HG03460 (cell line): ENCODE measurements at regions not wholly inside any gene's neighbourhood (a gene's known extent, or its start where the extent isn't known, plus 50 kb on each side); places are given as distances from the start of the nearest gene placed in this dataset.
"Not testable (repeated sequence)": the region's sequence is repeated elsewhere in the genome, so short reads cannot be mapped to it uniquely, and the experiment has no call there.

Experiments
- ATAC-seq: cut with Tn5 transposase; IDR thresholded peaks from one replicate; pipeline ENCODE4 v1.9.1; 2021; ENCODE audit not compliant: unreplicated experiment

DNA sequence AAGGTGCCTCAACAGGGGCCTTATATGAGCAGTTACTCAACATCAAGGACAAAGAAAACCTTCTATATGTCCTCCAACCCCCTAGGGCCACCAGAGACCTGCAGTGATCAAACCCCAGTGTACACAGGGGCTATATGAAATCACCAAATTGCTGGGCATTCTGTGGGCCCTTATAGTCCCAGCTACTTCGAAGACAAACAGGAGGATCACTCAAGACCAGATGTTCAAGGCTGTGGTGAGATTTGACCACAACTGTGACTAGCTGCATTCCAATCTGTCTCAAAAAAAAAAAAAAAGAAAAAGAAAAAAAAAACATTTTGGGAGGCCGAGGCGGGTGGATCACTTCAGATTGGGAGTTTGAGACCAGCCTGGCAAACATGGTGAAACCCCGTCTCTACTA is 51.0 kb upstream of the PRB2 start:
- ATAC-seq = no peak

DNA sequence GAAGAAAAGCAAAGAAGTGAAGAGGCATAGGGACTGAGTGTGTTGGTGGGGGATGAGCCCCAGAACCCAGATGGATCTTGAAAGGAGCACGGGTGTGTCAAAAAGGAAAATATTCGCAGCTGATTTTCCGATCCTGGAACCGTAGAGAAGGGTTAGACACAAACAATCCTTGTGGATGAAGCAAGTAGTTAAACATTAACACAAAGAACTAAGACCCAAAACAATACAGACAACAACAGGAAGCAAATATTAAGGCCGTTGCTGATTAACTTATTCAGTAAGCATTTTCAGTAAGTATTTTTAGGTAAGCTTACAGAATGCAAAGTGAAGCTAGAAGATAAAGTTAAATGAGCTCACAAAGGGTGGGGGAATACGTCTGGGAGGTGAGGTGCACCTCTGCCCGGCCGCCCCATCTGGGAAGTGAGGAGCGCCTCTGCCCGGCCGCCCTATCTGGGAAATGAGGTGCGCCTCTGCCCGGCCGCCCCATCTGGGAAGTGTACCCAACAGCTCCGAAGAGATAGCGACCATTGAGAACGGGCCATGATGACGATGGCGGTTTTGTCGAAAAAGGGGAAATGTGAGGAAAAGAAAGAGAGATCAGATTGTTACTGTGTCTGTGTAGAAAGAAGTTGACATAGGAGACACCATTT is 62.8 kb upstream of the PRB2 start:
- ATAC-seq = no peak

- no peak for ATAC-seq
Observed at GRCh38 chr12:11460343-11461023, 65.1 kb upstream of the PRB2 start.

- no peak for ATAC-seq
Observed at GRCh38 chr12:11461433-11461832, 66.1 kb upstream of the PRB2 start.

DNA sequence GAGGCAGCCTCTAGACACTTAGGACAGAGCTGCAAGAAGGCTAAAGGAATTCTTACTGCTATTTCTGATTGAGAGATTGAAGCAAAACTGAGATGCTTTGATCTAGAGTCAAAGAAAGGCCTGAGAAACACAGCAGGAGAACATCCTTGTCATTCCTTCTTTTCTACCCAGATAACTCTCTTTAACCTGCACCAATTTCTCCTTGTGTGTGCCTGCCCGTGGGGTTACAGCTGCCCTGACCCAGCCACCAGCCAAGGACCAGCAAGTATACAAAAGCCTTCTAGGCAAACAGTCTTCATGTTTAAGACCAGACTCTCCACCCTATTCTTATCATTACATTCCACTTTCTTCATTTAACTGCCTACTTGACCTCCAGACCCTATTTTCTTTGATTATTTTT is 81.7 kb upstream of the PRB2 start:
- ATAC-seq = no peak

DNA sequence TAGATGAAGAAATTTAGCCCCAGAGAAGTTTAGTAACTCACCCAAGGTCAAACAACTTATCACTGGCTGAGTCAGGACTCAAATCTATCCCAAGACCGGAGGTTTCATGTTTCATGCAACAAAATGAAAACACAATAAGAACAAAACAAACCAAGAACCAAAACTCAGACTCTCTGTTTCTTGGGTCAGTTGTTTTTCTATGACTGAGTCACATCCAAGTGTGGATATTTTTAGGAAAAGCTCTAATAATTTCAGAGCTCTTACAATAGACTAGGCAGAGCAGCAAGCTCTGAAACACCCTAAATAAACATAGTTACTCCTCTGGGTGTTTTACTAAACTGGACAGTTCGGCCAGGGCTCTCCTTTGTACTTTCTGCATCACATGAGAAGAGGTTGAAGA is 87.6 kb upstream of the PRB2 start:
- ATAC-seq = no peak

GRCh38 chr12:11486623-11487444 is 91.5 kb upstream of the PRB2 start:
- ATAC-seq = peak; percentile 70

DNA sequence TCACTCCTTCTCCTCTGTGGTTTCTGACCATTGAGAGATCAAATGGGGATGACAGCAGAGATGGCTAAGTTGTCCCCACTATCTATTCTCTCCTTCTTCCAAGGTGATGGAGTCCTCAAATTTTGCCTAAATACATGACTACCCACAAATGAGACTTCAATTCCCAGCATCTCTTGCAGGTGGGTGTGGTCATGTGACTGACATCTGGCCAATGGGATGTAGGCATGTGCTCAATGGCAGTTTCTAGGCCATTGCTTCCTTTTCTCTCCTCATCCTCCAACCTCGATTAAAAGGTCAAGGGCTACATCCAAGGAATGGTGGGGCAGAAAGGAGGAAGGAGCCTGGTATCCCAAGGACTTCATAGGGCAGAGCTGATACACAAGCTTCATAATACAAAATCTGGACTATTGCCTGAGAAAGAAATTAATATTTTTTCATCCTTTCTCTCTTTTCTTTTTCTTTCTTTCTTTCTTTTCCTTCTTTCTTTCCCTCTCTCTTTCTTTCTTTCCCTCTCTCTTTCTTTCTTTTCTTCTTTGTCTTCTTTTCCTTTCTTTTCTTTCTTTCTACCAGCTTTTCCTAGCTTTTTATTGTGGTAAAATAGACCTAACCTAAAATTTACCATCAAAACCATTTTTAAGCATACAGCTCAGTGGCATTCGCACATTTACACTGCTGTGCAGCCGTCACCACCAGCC is 100.9 kb upstream of the PRB2 start:
- ATAC-seq = no peak

DNA sequence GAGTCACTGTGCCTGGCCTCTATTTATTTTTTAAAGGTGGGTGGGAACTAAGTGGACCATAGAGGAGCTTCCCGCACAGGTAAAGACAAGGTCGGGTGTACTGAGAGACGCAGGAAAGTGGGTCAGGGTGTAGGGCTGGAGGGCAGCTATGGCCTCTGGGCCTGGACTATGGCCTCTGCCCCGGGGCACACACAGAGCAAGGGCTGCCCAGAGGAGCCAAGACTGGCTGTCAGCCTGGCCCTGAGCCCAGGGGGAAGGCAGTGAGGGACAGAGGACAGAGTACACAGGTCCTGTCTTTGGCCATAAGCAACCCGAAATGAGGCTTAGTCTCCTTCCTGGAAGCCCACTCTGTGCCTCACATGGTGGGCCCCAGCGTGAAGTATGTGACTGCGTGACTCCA is 102.1 kb upstream of the PRB2 start:
- ATAC-seq = no peak

- peak; percentile 53 for ATAC-seq
Observed at GRCh38 chr12:11497995-11498394, 102.6 kb upstream of the PRB2 start.

DNA sequence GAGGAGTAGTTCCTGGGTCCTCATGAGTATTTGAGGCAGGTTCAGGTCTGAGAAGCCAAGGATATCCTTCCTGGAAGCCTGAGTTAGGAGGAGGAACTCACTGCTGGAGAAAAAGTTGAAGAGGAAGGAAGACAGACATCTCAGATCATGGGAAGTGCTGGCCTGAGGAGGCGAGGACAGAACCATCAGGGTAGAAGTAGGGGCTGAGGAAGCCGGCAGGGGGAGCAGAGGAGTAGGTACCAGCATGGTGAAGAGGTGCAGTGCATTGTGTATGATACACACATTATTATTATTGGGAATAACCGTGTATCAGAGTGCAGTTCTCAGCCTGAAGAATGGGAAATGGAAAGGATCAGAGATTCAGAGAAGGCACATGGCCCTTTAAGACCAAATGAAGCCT is 103.2 kb upstream of the PRB2 start:
- not testable (repeated sequence) for ATAC-seq

- ATAC-seq = no peak
Observed at GRCh38 chr12:11499806-11500187, 104.4 kb upstream of the PRB2 start.

DNA sequence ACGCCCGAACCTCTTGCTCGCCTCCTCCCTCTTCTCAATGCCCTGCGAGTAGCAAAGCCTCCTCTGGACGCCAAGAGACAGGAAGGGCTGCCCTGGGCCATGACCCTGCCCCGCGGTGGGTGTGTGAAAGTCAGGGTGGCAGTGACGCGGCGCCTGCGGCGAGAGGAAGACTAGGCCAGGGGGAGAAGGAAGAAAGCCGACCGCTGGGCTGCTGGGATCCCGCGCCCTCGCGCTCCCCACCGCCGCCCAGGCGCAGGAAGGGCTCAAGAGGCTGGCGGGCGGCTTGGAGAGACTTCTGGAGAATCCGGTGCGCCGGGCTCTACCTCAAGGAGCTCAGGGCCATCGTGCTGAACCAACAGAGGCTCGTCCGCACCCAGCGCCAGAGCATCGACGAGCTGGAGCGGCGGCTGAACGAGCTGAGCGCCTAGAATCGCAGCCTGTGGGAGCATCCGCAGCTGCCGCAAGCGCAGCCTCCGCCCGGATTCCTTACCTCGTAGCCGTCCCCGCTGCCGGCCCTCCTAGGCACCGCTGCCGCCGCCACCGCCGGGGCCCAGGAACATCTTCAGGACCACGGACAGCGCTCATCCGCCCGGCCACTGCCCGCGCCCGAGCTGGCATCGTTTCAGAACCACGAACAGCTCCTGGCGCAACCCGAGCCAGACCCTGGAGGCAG is 105.0 kb upstream of the PRB2 start:
- ATAC-seq = no peak

- no peak for ATAC-seq
Observed at GRCh38 chr12:11500861-11501230, 105.5 kb upstream of the PRB2 start.

DNA sequence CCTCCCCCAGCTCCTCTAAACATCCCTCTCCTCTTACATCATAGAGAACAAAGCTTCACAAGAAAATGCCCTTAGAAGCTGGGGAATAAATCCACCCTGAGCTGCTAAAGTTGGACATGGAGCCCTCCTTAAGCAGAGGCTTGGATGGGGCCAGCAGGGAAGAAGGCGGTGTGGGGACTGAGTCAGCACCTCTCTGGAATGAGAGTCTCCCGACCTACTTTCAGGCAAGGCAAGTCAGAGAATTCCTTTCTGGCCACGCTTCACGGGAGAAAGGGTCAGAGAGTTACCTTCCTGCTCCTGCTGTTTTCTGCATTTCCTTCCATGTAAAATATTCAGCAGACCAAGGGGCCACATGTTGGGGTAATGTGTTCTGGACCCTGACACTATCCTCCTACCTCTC is 113.3 kb upstream of the PRB2 start:
- ATAC-seq = no peak

GRCh38 chr12:11509326-11509725 is 114.0 kb upstream of the PRB2 start:
- no peak for ATAC-seq

DNA sequence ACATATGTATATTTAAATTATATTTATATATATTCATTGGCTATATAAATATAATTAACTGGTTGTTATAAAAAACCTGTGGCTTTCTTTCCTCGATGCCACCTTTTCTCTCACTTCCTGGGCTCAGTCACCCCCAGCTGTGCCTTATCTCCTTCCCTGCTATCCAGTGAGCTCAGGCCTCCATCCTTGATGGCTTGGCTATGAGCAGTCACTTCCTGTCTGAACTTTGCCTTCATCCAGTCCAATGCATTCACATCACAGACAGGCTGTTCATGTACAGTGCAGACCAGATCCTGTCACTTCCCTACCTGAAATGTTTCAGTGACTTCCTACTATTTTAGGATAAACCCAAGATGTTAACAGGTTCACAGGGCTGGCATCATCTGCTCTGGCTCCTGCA is 115.3 kb upstream of the PRB2 start:
- ATAC-seq = no peak

DNA sequence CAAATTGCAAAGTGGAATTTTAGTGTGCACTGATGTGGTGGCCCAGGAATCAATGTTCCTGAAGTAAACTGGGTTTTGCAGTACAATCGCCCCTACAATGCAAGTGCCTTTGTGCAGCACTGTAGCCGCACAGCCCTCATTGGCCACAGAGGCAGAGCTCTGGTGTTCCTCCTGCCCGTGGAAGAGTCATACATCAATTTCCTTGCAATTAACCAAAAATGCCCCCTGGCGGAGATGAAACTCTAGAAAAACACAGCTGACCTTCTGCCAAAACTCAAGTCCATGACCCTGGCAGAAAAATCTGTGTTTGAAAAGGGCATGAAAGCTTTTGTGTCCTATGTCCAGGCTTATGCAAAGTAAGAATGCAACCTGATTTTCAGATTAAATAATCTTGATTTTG is 117.9 kb upstream of the PRB2 start:
- no peak for ATAC-seq

DNA sequence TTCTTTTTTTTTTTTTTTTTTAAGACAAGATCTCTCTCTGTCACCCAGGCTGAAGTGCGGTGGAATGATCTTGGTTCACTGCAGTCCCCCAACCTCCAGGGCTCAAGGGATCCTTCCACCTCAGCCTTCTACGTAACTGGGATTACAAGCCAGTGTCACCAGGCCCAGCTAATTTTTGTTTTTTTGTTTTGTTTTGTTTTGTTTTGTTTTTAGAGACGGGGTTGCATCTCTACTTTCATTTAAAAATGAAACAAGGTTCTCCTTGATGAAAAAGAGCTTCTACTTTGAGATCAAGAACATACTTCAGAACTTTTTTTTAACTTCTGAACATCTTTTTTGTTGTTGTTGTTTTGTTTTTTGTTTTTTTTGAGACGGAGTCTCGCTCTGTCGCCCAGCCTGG is 121.7 kb upstream of the PRB2 start:
- no peak for ATAC-seq

DNA sequence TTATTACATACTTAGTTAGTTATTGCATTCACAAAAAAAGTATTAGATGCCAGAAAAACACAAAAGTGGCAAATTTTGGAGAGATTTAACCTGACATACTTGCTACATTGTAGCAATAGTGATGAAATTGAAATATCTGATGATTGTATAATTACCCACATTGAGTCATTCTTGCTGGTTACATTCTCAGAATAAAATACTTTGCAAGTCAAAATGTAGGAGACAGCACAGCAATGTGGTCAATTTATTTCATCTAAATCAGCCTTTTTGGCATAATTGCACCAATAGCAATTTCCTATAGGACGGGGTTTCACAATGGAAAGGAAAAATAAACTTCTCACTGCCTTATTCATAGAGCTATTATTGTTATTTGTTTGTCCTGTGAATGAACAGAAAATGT is 125.0 kb upstream of the ETV6 start:
- no peak for ATAC-seq

DNA sequence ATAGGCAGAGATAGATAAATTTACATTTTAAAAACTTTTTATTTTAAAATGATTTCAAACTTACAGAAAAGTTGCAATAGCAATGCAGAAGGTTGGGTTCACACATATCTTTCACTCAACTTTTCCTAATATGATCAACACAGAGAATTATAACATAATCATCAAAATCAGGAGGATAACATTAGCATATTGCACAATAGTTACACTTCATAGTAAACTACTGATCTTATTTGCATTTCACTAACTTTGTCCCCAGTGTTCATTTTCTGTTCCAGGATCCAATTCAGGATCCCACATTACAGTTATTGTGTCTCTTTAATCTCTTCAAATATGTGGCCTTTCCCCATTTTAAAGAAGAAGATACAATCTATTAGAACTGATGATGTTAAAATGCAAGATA is 115.4 kb upstream of the ETV6 start:
- no peak for ATAC-seq
